IgD-negative memory B cell (primary cell): ENCODE measurements at regions not wholly inside any gene's neighbourhood (a gene's known extent, or its start where the extent isn't known, plus 50 kb on each side); places are given as distances from the start of the nearest gene placed in this dataset.

Source experiments
- H3K27ac Mint-ChIP-seq, 3 donors: one replicate each; pipeline ENCODE4 v1.8.0; 2020 to 2022; ENCODE audit warnings: mild to moderate bottlenecking in 3 of 3, mixed read lengths in 3 of 3, moderate library complexity in 1 of 3
- H3K27me3 Mint-ChIP-seq: one replicate; pipeline ENCODE4 v1.8.0; 2021; ENCODE audit warnings: mixed read lengths
- H3K36me3 Mint-ChIP-seq: one replicate; pipeline ENCODE4 v1.8.0; 2020; ENCODE audit warnings: mild to moderate bottlenecking, mixed read lengths
- H3K4me1 Mint-ChIP-seq, 3 donors: one replicate each; pipeline ENCODE4 v1.8.0; 2020 to 2022; ENCODE audit warnings: mixed read lengths in 3 of 3, mild to moderate bottlenecking in 1 of 3
- H3K4me3 Mint-ChIP-seq, 4 donors: one replicate each; pipeline ENCODE4 v1.8.0; 2020 to 2022; ENCODE audit warnings: mild to moderate bottlenecking in 4 of 4, mixed read lengths in 4 of 4, moderate library complexity in 3 of 4
- H3K9me3 Mint-ChIP-seq, 3 donors: one replicate each; pipeline ENCODE4 v1.8.0; 2020 to 2021; ENCODE audit warnings: mixed read lengths in 3 of 3, mild to moderate bottlenecking in 1 of 3

DNA sequence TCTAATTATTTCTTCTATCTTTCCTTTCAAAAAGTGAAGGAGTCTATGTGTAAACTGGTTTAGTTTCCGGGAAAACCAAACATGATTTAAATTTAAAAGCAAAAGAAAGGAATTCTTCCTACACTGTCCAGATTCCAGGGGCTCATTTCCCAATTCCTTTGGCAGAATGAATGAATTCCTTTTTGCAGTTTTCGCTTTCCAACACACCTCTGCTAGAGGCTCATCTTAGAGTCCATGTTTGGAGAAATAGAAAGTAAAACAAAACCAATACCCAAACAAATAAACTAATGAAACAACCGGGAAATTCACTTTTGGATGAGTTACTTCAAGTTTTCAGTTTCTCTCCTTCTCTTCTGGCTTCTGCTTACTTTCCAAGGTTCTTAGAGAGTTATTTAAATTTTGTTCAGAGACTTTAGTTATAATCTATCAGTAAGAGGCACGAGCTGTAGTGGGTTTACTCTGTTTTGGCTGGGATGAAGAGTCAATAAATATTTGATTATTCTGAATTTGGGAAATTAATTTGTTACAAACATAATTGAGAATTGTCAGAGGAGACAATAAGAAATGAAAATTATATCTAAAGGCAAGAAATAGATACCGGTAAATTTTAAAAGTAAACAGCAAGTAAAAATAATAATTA is 365.0 kb upstream of the CDH9 start:
- H3K4me1 Mint-ChIP-seq, result peaks cover 0 to 1% (median 0%) of the 10 kb centered on the region in 3 donors
- H3K4me3 Mint-ChIP-seq, result no peak overlapping the region
- no peaks in the 10 kb centered on the region for H3K27me3 Mint-ChIP-seq
- H3K9me3 Mint-ChIP-seq, result peaks cover 0 to 7% (median 0%) of the 10 kb centered on the region in 3 donors
- no peak overlapping the region for H3K27ac Mint-ChIP-seq
- no peaks in the 10 kb centered on the region for H3K36me3 Mint-ChIP-seq

GRCh38 chr5:27402828-27403227 is 364.4 kb upstream of the CDH9 start:
- H3K27me3 Mint-ChIP-seq, result no peaks in the 10 kb centered on the region
- no peak overlapping the region for H3K27ac Mint-ChIP-seq
- H3K4me1 Mint-ChIP-seq, result peaks cover 0 to 1% (median 0%) of the 10 kb centered on the region in 3 donors
- peaks cover 0 to 7% (median 0%) of the 10 kb centered on the region in 3 donors for H3K9me3 Mint-ChIP-seq
- H3K36me3 Mint-ChIP-seq, result no peaks in the 10 kb centered on the region
- no peak overlapping the region for H3K4me3 Mint-ChIP-seq

GRCh38 chr5:27396998-27397397 is 358.6 kb upstream of the CDH9 start:
- Mint-ChIP-seq H3K27me3 (no peaks in the 10 kb centered on the region), H3K27ac (no peak overlapping the region), H3K4me3 (no peak overlapping the region), H3K36me3 (no peaks in the 10 kb centered on the region), H3K9me3 (peaks cover 0 to 7% (median 0%) of the 10 kb centered on the region in 3 donors), H3K4me1 (no peaks in the 10 kb centered on the region)

DNA sequence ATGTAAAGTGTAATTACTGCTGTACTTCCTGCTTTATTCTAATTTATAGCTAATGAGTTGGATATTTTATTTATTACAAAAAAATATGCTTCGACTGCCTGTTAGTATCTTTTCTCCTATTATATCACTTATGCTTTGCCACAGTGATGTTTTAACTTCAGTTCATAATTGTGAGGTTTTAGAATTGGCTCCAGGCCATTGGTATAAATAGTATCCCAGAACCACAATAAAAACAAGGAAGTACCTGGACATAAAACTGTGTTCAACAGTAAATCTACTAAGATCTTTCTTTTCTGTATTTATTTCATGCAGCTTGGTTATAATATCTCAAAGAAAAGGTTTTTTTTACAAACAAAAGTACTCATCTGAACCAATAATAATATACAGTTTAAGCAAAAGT is 354.3 kb upstream of the CDH9 start:
- Mint-ChIP-seq H3K36me3 (no peaks in the 10 kb centered on the region), H3K4me1 (no peaks in the 10 kb centered on the region), H3K9me3 (peaks cover 0 to 4% (median 2%) of the 10 kb centered on the region in 3 donors), H3K27me3 (no peaks in the 10 kb centered on the region), H3K27ac (no peak overlapping the region), H3K4me3 (peak overlapping the region in 1 of 4 donors; percentile 9)

GRCh38 chr5:27389696-27390095 is 351.3 kb upstream of the CDH9 start:
- no peaks in the 10 kb centered on the region for H3K36me3 Mint-ChIP-seq
- H3K27ac Mint-ChIP-seq, result no peak overlapping the region
- no peaks in the 10 kb centered on the region for H3K27me3 Mint-ChIP-seq
- H3K9me3 Mint-ChIP-seq, result peaks cover 0 to 13% (median 5%) of the 10 kb centered on the region in 3 donors
- H3K4me1 Mint-ChIP-seq, result no peaks in the 10 kb centered on the region
- no peak overlapping the region for H3K4me3 Mint-ChIP-seq

- no peaks in the 10 kb centered on the region for H3K27me3 Mint-ChIP-seq
- H3K27ac Mint-ChIP-seq, result no peak overlapping the region
- no peak overlapping the region for H3K4me3 Mint-ChIP-seq
- H3K4me1 Mint-ChIP-seq, result no peaks in the 10 kb centered on the region
- no peaks in the 10 kb centered on the region for H3K36me3 Mint-ChIP-seq
- peaks cover 0 to 13% (median 5%) of the 10 kb centered on the region in 3 donors for H3K9me3 Mint-ChIP-seq
Measured at GRCh38 chr5:27388755-27389154, 350.4 kb upstream of the CDH9 start.

DNA sequence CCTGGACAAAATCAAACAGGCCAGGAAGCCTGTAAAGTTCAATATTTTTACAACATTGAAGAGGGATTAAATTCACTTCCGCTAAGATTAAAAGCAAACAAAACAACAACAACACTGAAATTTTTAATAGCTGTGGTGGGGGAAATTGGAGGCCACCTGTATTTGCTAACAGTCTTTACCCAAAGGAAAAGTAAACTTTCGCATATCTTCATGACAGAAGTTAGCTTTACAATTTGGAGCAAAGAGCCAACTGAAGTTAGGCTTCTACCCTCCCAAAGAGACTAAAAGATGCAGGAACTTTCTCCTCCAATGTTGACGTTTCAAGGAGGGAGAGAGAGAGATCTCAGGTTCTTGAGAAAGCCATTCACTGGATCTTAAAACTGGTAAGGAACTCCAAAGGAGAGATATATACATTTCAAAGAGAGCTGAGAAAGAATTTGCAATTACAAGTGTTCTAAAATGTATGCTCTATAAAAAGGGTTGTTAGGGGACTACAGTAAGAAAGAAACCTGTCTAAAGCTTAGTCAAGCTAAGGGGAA is 349.2 kb upstream of the CDH9 start:
- H3K36me3 Mint-ChIP-seq, result no peaks in the 10 kb centered on the region
- H3K27me3 Mint-ChIP-seq, result no peaks in the 10 kb centered on the region
- no peak overlapping the region for H3K4me3 Mint-ChIP-seq
- no peaks in the 10 kb centered on the region for H3K4me1 Mint-ChIP-seq
- peaks cover 0 to 12% (median 5%) of the 10 kb centered on the region in 3 donors for H3K9me3 Mint-ChIP-seq
- H3K27ac Mint-ChIP-seq, result no peak overlapping the region

GRCh38 chr5:27381686-27382085 is 343.3 kb upstream of the CDH9 start:
- H3K4me3 Mint-ChIP-seq, result no peak overlapping the region
- H3K9me3 Mint-ChIP-seq, result peaks cover 0 to 19% (median 1%) of the 10 kb centered on the region in 3 donors
- H3K27me3 Mint-ChIP-seq, result no peaks in the 10 kb centered on the region
- no peak overlapping the region for H3K27ac Mint-ChIP-seq
- no peaks in the 10 kb centered on the region for H3K36me3 Mint-ChIP-seq
- H3K4me1 Mint-ChIP-seq, result no peaks in the 10 kb centered on the region

DNA sequence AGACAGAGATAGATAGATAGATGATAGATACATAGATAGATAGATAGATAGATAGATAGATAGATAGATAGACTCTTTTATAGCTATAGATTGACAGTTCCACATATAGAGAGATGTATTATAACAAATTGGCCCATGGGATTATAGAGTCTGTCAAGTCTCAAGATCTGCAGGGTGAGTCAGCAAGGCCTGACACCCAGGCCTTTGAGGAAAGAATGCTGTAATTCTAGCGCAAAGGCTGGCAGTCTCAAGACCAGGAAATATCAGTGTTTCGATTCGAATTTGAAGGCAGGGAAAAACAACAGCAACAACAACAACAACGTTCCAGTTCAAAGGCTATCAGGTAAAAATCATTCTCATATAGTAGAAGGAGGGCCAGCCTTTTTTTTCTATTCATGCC is 339.2 kb upstream of the CDH9 start:
- Mint-ChIP-seq H3K4me3 (no peak overlapping the region), H3K36me3 (no peaks in the 10 kb centered on the region), H3K9me3 (peaks cover 0 to 17% (median 1%) of the 10 kb centered on the region in 3 donors), H3K27ac (no peak overlapping the region), H3K27me3 (no peaks in the 10 kb centered on the region), H3K4me1 (no peaks in the 10 kb centered on the region)

DNA sequence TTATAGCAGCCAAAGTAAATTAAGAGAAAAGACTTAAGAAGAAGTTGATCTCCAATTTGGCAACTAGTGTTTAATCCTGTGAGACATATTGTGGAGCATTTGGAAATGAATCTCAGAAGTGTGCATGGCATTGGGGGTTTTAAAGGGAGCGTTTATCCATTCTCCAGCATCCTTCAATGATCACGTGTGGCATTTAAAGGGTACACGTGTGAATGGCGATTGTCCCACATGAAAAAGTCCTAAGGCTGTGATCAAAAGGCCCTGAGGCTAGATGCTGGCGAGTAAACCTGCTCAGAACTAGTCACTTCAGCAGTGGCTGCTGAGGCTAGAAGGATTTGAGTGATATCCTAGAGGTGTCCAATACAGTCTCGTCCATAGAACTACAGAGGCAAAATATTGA is 315.6 kb upstream of the CDH9 start:
- H3K9me3 Mint-ChIP-seq, result peaks cover 2 to 15% (median 2%) of the 10 kb centered on the region in 3 donors
- no peaks in the 10 kb centered on the region for H3K27me3 Mint-ChIP-seq
- H3K4me1 Mint-ChIP-seq, result no peaks in the 10 kb centered on the region
- no peaks in the 10 kb centered on the region for H3K36me3 Mint-ChIP-seq
- H3K4me3 Mint-ChIP-seq, result no peak overlapping the region
- no peak overlapping the region for H3K27ac Mint-ChIP-seq

DNA sequence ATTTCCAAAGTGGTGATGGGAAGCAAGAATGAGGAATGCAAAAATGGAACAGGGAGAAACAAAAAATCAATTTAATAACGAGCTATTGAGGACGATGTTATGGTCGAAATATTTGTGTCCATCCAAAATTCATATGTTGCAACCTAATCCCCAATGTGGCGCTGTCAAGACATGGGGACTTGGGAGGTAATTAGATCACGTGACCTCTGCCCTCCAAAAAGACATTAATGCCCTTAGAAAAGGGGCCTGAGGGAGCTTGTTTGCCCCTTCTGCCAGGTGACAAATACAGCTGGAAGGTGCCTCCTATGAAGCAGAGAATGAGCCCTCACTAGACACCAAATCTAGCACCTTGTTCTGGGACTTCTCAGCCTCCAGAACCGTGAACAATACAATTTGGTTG is 315.2 kb upstream of the CDH9 start:
- Mint-ChIP-seq H3K9me3 (peaks cover 2 to 16% (median 2%) of the 10 kb centered on the region in 3 donors), H3K4me1 (no peaks in the 10 kb centered on the region), H3K36me3 (no peaks in the 10 kb centered on the region), H3K4me3 (no peak overlapping the region), H3K27ac (no peak overlapping the region), H3K27me3 (no peaks in the 10 kb centered on the region)

DNA sequence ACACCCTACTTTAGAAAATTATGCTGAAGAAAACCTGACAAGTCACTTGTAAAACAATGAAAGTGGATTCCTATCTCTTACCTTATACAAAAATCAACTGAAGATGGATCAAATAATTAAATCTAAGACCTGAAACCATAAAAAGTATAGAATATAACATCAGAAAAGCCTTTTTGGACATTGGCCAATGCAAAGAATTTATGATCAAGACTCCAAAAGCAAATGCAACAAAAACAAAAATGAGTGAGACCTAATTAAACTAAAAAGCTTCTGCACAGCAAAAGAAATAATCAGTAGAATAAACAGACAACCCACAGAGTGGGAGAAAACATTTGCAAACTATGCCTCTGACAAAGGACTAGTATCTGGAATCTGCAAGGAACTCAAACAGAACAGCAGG is 303.0 kb upstream of the CDH9 start:
- Mint-ChIP-seq H3K27ac (no peak overlapping the region), H3K4me1 (no peaks in the 10 kb centered on the region), H3K9me3 (peaks cover 3 to 16% (median 4%) of the 10 kb centered on the region in 3 donors), H3K4me3 (no peak overlapping the region), H3K27me3 (no peaks in the 10 kb centered on the region), H3K36me3 (no peaks in the 10 kb centered on the region)

- Mint-ChIP-seq H3K9me3 (peaks cover 1 to 8% (median 3%) of the 10 kb centered on the region in 3 donors), H3K27me3 (no peaks in the 10 kb centered on the region), H3K27ac (no peak overlapping the region)
Measured at GRCh38 chr5:27336817-27337216, 298.4 kb upstream of the CDH9 start.

GRCh38 chr5:27328480-27328879 is 290.1 kb upstream of the CDH9 start:
- Mint-ChIP-seq H3K27me3 (no peaks in the 10 kb centered on the region), H3K36me3 (no peaks in the 10 kb centered on the region), H3K4me1 (no peaks in the 10 kb centered on the region), H3K9me3 (peaks cover 0 to 9% (median 2%) of the 10 kb centered on the region in 3 donors), H3K27ac (no peak overlapping the region), H3K4me3 (no peak overlapping the region)

More at GRCh38 chr5:27336817-27337216, 298.4 kb upstream of the CDH9 start:
- H3K4me3 Mint-ChIP-seq, result no peak overlapping the region
- no peaks in the 10 kb centered on the region for H3K4me1 Mint-ChIP-seq
- no peaks in the 10 kb centered on the region for H3K36me3 Mint-ChIP-seq

DNA sequence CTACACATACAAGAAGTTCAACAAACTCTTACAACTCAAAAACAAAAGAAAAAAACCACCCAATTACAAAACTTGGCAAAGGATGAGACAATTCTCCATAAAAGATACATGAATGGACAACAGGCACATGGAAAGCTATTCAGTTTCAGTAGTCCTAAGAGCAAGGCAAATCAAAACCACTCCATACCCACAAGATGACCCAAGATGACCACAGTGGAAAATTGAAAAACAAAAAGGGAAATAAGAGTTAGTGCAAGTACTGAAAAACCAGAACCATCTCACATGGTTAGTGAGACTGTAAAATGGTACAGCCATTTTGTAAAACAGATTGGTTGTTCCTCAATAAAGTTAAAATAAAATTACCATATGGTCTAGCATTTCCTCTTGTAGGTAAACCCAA is 287.1 kb upstream of the CDH9 start:
- Mint-ChIP-seq H3K36me3 (no peaks in the 10 kb centered on the region), H3K9me3 (peaks cover 0 to 11% (median 4%) of the 10 kb centered on the region in 3 donors), H3K4me1 (no peaks in the 10 kb centered on the region), H3K27me3 (no peaks in the 10 kb centered on the region), H3K27ac (no peak overlapping the region), H3K4me3 (no peak overlapping the region)

DNA sequence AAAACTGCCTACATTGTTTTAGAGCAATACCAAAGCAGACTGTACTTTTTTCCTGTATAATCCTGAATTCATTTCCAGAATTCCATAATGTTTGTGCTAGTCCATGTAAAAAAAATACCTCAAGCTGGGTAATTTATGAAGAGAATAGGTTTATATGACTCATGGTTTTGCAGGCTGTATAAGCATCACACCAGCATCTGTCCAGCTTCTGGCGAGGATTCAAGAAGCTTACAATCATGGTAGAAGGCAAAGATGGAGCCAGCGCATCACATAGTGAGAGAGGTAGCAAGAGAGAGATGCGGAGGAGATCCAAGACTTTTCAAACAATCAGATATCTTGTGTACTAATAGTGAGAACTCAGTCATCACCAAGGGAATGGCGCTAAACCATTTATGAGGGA is 280.3 kb upstream of the CDH9 start:
- H3K27me3 Mint-ChIP-seq, result no peaks in the 10 kb centered on the region
- H3K9me3 Mint-ChIP-seq, result peaks cover 0 to 18% (median 5%) of the 10 kb centered on the region in 3 donors
- no peak overlapping the region for H3K4me3 Mint-ChIP-seq
- H3K4me1 Mint-ChIP-seq, result no peaks in the 10 kb centered on the region
- no peaks in the 10 kb centered on the region for H3K36me3 Mint-ChIP-seq
- H3K27ac Mint-ChIP-seq, result no peak overlapping the region
